ENCODE measurements at regions not wholly inside any gene's neighbourhood (a gene's known extent, or its start where the extent isn't known, plus 50 kb on each side); places are given as distances from the start of the nearest gene placed in this dataset.

- TF ChIP-seq, protein P1, sequence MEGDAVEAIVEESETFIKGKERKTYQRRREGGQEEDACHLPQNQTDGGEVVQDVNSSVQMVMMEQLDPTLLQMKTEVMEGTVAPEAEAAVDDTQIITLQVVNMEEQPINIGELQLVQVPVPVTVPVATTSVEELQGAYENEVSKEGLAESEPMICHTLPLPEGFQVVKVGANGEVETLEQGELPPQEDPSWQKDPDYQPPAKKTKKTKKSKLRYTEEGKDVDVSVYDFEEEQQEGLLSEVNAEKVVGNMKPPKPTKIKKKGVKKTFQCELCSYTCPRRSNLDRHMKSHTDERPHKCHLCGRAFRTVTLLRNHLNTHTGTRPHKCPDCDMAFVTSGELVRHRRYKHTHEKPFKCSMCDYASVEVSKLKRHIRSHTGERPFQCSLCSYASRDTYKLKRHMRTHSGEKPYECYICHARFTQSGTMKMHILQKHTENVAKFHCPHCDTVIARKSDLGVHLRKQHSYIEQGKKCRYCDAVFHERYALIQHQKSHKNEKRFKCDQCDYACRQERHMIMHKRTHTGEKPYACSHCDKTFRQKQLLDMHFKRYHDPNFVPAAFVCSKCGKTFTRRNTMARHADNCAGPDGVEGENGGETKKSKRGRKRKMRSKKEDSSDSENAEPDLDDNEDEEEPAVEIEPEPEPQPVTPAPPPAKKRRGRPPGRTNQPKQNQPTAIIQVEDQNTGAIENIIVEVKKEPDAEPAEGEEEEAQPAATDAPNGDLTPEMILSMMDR (IDR thresholded peaks at IDR 0.05; ENCODE audit: insufficient read depth, low read depth, low read length): no peak
- no peak for TF ChIP-seq EZH2 (IDR thresholded peaks at IDR 0.05; ENCODE audit: insufficient read depth, low read length)
These were observed 375.5 kb upstream of the SPRED2 start for GRCh38 chr2:65807942-65808341.
